ENCODE measurements at regions not wholly inside any gene's neighbourhood (a gene's known extent, or its start where the extent isn't known, plus 50 kb on each side); places are given as distances from the start of the nearest gene placed in this dataset.
A peak's percentile ranks its signal among the peaks of the same experiment; 100 is the strongest.

DNA sequence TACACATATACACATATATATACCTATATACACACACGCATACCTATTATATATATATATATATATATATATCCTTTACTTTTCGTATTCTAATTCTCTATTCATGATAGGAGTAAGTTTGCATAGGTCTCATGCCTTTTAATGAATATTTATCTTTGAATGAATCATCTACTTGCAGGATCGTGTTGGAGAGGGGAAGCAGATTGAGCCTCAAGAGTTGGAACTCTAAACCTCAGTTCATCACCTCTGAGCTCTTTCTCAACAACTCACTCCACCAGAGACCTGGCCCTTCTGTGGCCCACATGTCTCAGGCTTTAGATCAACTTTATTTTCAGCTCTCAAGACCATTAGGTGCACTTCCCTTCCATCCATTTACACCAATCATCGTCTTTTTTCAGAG is 490.4 kb upstream of the ID2 start:
- DNase-seq (ENCODE audit: low read depth in 6 of 9, low spot score in 9 of 9) = no peak
- no peak overlapping the region for H3K4me3 ChIP-seq (ENCODE audit: low read length in 2 of 2)
- no peaks in the 10 kb centered on the region for H3K36me3 ChIP-seq (ENCODE audit: control insufficient read depth in 2 of 2, insufficient read depth in 2 of 2, low read length in 1 of 2)
- H3K4me1 ChIP-seq (ENCODE audit: control insufficient read depth in 2 of 2, insufficient read depth in 2 of 2, low read length in 2 of 2) = no peaks in the 10 kb centered on the region
- H3K27me3 ChIP-seq (ENCODE audit: control insufficient read depth in 2 of 2, insufficient read depth in 1 of 2, low read length in 1 of 2) = no peaks in the 10 kb centered on the region
- no peaks in the 10 kb centered on the region for H3K9me3 ChIP-seq (ENCODE audit: control insufficient read depth in 2 of 2, insufficient read depth in 1 of 2, low read length in 1 of 2)
- H3K27ac ChIP-seq (ENCODE audit: low read depth in 1 of 2, low read length in 1 of 2) = no peak overlapping the region
- WGBS = 95% methylated on average over 4 of the region's 4 CpGs

DNA sequence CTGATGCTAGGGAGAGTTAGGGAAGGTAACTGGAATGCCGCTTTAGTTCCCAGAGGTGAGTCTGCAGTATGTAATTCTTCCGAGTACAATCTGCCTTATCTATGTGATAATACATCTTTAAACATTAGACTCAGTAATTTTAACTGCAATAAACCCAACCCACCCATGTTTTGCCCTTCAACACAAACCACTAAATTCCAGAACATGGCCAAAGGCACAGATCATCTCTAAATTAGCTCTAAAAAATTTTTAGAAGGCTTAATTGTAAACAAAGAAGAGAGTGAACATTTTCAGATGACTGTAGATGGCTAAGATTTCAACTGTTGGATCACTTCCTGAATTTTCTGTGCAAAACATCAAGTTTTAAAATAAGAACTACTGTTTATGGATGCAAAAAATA is 488.7 kb upstream of the ID2 start:
- Histone ChIP-seq H3K36me3 (ENCODE audit: control insufficient read depth in 2 of 2, insufficient read depth in 2 of 2, low read length in 1 of 2) (no peaks in the 10 kb centered on the region), H3K27me3 (ENCODE audit: control insufficient read depth in 2 of 2, insufficient read depth in 1 of 2, low read length in 1 of 2) (no peaks in the 10 kb centered on the region), H3K27ac (ENCODE audit: low read depth in 1 of 2, low read length in 1 of 2) (no peak overlapping the region), H3K4me1 (ENCODE audit: control insufficient read depth in 2 of 2, insufficient read depth in 2 of 2, low read length in 2 of 2) (no peaks in the 10 kb centered on the region), H3K9me3 (ENCODE audit: control insufficient read depth in 2 of 2, insufficient read depth in 1 of 2, low read length in 1 of 2) (no peaks in the 10 kb centered on the region), H3K4me3 (ENCODE audit: low read length in 2 of 2) (no peak overlapping the region)
- 95% methylated on average over 2 of the region's 2 CpGs for WGBS
- no peak for DNase-seq (ENCODE audit: low read depth in 6 of 9, low spot score in 9 of 9)

DNA sequence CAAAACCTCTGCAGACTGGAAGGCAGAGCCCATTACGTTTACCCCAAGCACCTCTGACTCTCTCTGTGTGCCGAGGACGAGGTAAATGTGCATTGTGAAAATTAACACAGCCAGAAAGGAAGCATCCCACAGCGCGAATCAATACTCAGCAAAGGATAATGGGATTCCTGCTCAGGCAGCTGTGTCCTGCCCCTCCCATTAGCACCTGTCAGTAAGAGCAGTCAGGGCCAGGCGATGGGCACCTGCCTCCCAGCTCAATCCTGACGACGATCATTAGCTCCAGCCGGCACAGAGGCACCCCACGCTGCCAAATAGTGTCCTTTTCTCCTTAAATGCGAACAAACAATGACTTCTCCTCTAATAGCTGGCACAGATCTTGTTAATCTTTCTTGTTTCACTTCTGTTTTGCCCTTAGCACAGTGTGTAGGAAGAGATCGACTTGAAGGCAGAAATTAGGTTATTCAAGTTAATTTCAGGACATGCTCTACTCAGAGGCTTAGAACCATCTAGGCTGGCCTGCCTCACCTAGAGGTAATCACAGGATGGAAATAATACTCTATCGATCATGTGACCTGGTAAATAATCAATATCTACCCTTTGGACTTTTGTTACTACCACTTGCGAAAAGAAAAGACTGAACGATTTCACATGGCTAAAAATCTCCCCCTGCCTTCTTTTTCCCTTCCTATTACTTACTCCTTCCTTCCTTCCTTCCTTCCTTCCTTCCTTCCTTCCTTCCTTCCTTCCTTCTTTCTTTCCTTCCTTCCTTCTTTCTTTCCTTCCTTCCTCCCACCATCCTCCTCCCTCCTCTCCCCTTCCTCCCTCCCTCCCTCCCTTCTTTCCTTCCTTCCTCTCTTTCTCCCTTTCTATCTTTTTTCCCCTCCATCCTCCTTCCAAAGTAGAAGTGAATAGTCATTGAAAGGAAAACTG is 487.9 kb upstream of the ID2 start:
- Histone ChIP-seq H3K9me3 (ENCODE audit: control insufficient read depth in 2 of 2, insufficient read depth in 1 of 2, low read length in 1 of 2) (no peaks in the 10 kb centered on the region), H3K4me1 (ENCODE audit: control insufficient read depth in 2 of 2, insufficient read depth in 2 of 2, low read length in 2 of 2) (no peaks in the 10 kb centered on the region), H3K27ac (ENCODE audit: low read depth in 1 of 2, low read length in 1 of 2) (no peak overlapping the region), H3K4me3 (ENCODE audit: low read length in 2 of 2) (no peak overlapping the region), H3K27me3 (ENCODE audit: control insufficient read depth in 2 of 2, insufficient read depth in 1 of 2, low read length in 1 of 2) (no peaks in the 10 kb centered on the region), H3K36me3 (ENCODE audit: control insufficient read depth in 2 of 2, insufficient read depth in 2 of 2, low read length in 1 of 2) (no peaks in the 10 kb centered on the region)
- no peak for DNase-seq (ENCODE audit: low read depth in 6 of 9, low spot score in 9 of 9)
- 92% methylated on average over 15 of the region's 15 CpGs for WGBS

DNA sequence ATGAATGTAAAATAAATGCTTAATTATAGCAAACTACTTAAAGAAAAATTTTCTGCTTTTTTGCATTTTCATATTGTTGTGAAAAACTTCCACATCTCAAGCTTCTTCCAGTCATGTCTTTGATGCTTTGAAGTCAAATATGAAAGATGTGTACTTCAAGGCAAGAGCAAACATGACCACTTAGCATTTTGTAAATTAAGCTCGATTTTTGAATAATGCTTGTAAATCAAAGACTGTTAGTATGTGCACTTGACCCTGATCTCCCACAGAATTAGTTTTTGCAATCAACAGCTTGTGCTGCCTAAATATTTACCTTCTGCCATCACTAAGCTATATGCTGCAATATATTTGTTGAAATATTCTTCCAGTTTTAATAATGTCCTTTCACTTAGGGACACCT is 486.1 kb upstream of the ID2 start:
- DNase-seq (ENCODE audit: low read depth in 6 of 9, low spot score in 9 of 9) = no peak
- Histone ChIP-seq H3K27me3 (ENCODE audit: control insufficient read depth in 2 of 2, insufficient read depth in 1 of 2, low read length in 1 of 2) (no peaks in the 10 kb centered on the region), H3K4me3 (ENCODE audit: low read length in 2 of 2) (no peak overlapping the region), H3K4me1 (ENCODE audit: control insufficient read depth in 2 of 2, insufficient read depth in 2 of 2, low read length in 2 of 2) (no peaks in the 10 kb centered on the region), H3K27ac (ENCODE audit: low read depth in 1 of 2, low read length in 1 of 2) (no peak overlapping the region), H3K9me3 (ENCODE audit: control insufficient read depth in 2 of 2, insufficient read depth in 1 of 2, low read length in 1 of 2) (peaks cover 0 to 2% of the 10 kb centered on the region in 2 donors), H3K36me3 (ENCODE audit: control insufficient read depth in 2 of 2, insufficient read depth in 2 of 2, low read length in 1 of 2) (no peaks in the 10 kb centered on the region)
- WGBS = 98% methylated on average over 1 of the region's 1 CpG

DNA sequence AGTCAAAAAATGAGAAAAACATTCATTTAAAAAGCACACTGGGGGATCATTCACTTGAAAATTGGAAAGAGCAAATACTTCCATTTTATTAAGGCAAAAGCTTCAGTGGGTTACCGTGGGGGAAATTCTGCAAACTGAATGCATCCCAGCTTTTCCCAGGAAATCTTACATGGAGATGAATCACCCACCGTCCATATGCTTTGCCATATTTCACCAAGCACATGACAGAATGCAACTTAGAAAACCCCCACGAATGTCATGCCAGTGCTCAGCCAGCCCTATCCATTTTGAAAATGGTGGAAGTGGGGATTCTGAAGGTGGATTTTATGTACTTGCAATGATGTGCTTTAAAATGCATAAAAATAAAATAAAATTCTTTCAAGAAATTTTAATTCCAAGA is 485.5 kb upstream of the ID2 start:
- H3K36me3 ChIP-seq (ENCODE audit: control insufficient read depth in 2 of 2, insufficient read depth in 2 of 2, low read length in 1 of 2) = no peaks in the 10 kb centered on the region
- H3K27ac ChIP-seq (ENCODE audit: low read depth in 1 of 2, low read length in 1 of 2) = no peak overlapping the region
- H3K4me1 ChIP-seq (ENCODE audit: control insufficient read depth in 2 of 2, insufficient read depth in 2 of 2, low read length in 2 of 2) = no peaks in the 10 kb centered on the region
- 97% methylated on average over 3 of the region's 3 CpGs for WGBS
- DNase-seq (ENCODE audit: low read depth in 6 of 9, low spot score in 9 of 9) = no peak
- H3K27me3 ChIP-seq (ENCODE audit: control insufficient read depth in 2 of 2, insufficient read depth in 1 of 2, low read length in 1 of 2) = no peaks in the 10 kb centered on the region
- peaks cover 0 to 2% of the 10 kb centered on the region in 2 donors for H3K9me3 ChIP-seq (ENCODE audit: control insufficient read depth in 2 of 2, insufficient read depth in 1 of 2, low read length in 1 of 2)
- no peak overlapping the region for H3K4me3 ChIP-seq (ENCODE audit: low read length in 2 of 2)

DNA sequence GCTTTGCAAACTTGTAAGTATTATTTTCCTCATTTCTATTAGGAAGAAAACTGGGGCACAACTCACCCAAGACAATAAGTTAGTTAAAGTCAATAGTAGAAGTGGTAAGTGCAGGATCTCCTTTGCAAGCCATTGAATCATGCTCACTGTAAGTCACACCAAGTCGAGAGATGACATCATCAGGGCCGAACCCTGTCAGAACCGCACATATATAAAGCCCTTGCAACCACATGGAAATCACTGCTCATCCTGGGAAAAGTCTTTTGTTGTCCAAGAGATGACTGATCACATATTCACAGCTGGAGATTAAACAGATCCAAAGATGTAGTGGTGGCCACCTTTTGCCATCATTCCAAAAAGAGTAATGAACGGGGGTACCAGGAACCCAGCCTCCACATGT is 484.8 kb upstream of the ID2 start:
- peaks cover 0 to 2% of the 10 kb centered on the region in 2 donors for H3K9me3 ChIP-seq (ENCODE audit: control insufficient read depth in 2 of 2, insufficient read depth in 1 of 2, low read length in 1 of 2)
- no peak for DNase-seq (ENCODE audit: low read depth in 6 of 9, low spot score in 9 of 9)
- no peak overlapping the region for H3K4me3 ChIP-seq (ENCODE audit: low read length in 2 of 2)
- no peak overlapping the region for H3K27ac ChIP-seq (ENCODE audit: low read depth in 1 of 2, low read length in 1 of 2)
- H3K4me1 ChIP-seq (ENCODE audit: control insufficient read depth in 2 of 2, insufficient read depth in 2 of 2, low read length in 2 of 2) = no peaks in the 10 kb centered on the region
- WGBS = 98% methylated on average over 4 of the region's 4 CpGs
- no peaks in the 10 kb centered on the region for H3K36me3 ChIP-seq (ENCODE audit: control insufficient read depth in 2 of 2, insufficient read depth in 2 of 2, low read length in 1 of 2)
- H3K27me3 ChIP-seq (ENCODE audit: control insufficient read depth in 2 of 2, insufficient read depth in 1 of 2, low read length in 1 of 2) = no peaks in the 10 kb centered on the region

DNA sequence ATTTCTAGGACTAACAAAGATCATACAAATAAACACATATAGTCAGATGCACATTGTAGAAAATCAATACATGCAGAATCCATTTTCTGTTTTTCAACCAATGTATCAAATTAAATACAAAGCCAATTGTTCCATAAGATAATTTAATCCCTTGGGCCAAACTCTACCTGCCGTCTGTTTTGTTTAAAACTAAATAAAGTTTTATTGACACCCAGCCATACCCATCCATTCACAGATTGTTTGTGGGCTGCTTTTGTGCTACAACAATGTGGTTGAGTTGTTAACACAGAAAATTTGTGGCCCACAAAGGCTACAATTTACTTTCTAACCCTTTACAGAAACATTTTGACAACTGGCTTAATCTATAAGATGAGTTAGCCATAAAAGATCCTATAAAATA is 484.0 kb upstream of the ID2 start:
- no peak overlapping the region for H3K4me3 ChIP-seq (ENCODE audit: low read length in 2 of 2)
- H3K4me1 ChIP-seq (ENCODE audit: control insufficient read depth in 2 of 2, insufficient read depth in 2 of 2, low read length in 2 of 2) = no peaks in the 10 kb centered on the region
- H3K36me3 ChIP-seq (ENCODE audit: control insufficient read depth in 2 of 2, insufficient read depth in 2 of 2, low read length in 1 of 2) = no peaks in the 10 kb centered on the region
- no peak for DNase-seq (ENCODE audit: low read depth in 6 of 9, low spot score in 9 of 9)
- 98% methylated on average over 1 of the region's 1 CpG for WGBS
- no peak overlapping the region for H3K27ac ChIP-seq (ENCODE audit: low read depth in 1 of 2, low read length in 1 of 2)
- no peaks in the 10 kb centered on the region for H3K27me3 ChIP-seq (ENCODE audit: control insufficient read depth in 2 of 2, insufficient read depth in 1 of 2, low read length in 1 of 2)
- peaks cover 0 to 2% of the 10 kb centered on the region in 2 donors for H3K9me3 ChIP-seq (ENCODE audit: control insufficient read depth in 2 of 2, insufficient read depth in 1 of 2, low read length in 1 of 2)

DNA sequence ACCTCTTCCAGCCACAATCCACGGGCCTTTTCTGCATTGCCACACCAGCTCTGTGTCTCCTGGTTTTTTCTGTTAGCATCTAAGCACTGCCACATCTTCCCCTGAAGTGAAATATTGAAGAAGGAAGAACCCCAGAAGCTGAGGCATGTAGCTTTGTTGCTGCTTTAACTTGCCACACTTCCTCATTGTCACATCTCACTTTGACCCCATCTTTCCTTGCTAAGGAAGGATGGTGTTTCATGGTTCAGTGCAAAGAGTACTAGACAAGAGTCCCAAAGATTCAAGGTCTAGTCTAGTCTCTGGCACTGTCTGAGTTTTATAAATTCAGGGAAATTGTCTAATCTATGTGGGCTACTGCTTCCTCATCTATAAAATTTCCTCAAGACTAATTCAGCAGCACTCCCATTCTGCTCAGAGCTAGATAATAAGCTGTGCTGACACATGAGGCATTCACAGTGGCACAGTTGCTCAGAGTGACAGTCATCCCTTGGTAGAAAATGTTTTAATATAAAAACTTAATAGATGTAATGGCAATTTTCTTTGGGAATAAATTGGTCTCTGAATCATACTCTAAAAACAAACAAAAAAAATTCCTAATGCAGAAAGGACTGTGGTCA is 483.0 kb upstream of the ID2 start:
- H3K27ac ChIP-seq (ENCODE audit: low read depth in 1 of 2, low read length in 1 of 2) = no peak overlapping the region
- H3K9me3 ChIP-seq (ENCODE audit: control insufficient read depth in 2 of 2, insufficient read depth in 1 of 2, low read length in 1 of 2) = peaks cover 0 to 2% of the 10 kb centered on the region in 2 donors
- no peak overlapping the region for H3K4me3 ChIP-seq (ENCODE audit: low read length in 2 of 2)
- no peak for DNase-seq (ENCODE audit: low read depth in 6 of 9, low spot score in 9 of 9)
- no peaks in the 10 kb centered on the region for H3K27me3 ChIP-seq (ENCODE audit: control insufficient read depth in 2 of 2, insufficient read depth in 1 of 2, low read length in 1 of 2)
- H3K36me3 ChIP-seq (ENCODE audit: control insufficient read depth in 2 of 2, insufficient read depth in 2 of 2, low read length in 1 of 2) = no peaks in the 10 kb centered on the region
- 78% methylated on average over 1 of the region's 1 CpG for WGBS
- no peaks in the 10 kb centered on the region for H3K4me1 ChIP-seq (ENCODE audit: control insufficient read depth in 2 of 2, insufficient read depth in 2 of 2, low read length in 2 of 2)

DNA sequence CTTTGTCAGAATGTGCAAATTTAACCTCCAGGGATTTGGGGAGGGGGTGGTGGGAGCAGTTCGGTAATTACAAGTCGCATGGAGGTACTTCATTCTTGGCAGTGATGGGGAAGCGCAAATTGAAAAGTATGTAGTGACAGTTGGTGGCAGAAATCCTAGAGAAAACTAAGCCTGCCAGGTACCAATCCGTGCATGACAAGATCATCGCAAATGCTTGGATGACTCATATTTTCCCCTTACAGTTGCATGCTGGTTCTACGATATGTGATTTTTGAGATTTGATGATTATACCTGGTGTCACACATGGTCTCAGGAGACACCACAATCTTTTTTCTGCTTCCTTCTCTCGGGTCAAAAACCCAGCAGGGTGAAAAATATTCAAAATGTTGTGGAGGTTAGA is 479.7 kb upstream of the ID2 start:
- Histone ChIP-seq H3K36me3 (ENCODE audit: control insufficient read depth in 2 of 2, insufficient read depth in 2 of 2, low read length in 1 of 2) (no peaks in the 10 kb centered on the region), H3K27me3 (ENCODE audit: control insufficient read depth in 2 of 2, insufficient read depth in 1 of 2, low read length in 1 of 2) (no peaks in the 10 kb centered on the region), H3K4me1 (ENCODE audit: control insufficient read depth in 2 of 2, insufficient read depth in 2 of 2, low read length in 2 of 2) (no peaks in the 10 kb centered on the region), H3K9me3 (ENCODE audit: control insufficient read depth in 2 of 2, insufficient read depth in 1 of 2, low read length in 1 of 2) (peaks cover 0 to 2% of the 10 kb centered on the region in 2 donors), H3K27ac (ENCODE audit: low read depth in 1 of 2, low read length in 1 of 2) (no peak overlapping the region), H3K4me3 (ENCODE audit: low read length in 2 of 2) (no peak overlapping the region)
- DNase-seq (ENCODE audit: low read depth in 6 of 9, low spot score in 9 of 9) = peak in 3 of 9 donors; percentile 4 to 27 (median 11)
- WGBS = 93% methylated on average over 7 of the region's 7 CpGs
